ENCODE measurements at regions not wholly inside any gene's neighbourhood (a gene's known extent, or its start where the extent isn't known, plus 50 kb on each side); places are given as distances from the start of the nearest gene placed in this dataset.

DNA sequence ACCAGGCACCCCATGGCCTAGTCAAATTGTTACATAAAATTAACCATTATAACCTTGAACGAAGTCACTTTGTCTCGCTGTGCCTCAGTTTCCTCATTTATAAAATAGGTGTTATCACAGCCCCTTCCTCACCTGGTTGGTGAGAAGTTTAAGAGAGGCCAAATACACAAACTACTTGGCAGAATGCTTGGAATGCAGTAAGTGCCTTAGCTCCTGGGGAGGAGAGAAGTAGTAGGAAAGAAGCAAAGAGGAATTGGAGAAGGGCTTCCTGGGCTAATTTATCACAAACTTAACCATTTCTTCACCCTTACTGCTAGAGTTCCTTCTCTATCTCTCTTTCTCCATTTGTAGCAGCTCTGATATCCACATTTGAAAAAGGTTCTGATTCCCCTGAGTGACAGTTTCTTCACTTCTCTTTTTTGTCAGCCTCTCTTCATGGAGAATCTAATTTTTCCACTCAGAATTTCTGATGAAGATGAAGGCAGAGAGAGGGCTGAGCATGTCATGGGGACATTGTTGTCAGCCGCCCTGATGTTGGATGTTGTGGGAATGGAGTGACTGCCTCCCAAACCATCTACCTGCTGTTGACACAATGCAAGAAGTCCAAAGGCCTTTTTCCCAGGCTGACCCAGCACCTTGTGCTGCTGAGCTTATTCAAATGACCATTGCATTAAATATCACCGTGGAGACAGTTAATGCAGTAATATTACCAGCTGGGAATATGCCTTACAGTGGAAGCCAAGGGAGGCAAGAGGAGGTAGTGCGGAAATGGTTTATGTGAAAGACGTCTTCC is 60.4 kb downstream of the BOD1L2 start:
- TF ChIP-seq CTCF (IDR thresholded peaks at IDR 0.05; ENCODE audit: poor library complexity) = no peak
- TF ChIP-seq EZH2 (IDR thresholded peaks at IDR 0.05; ENCODE audit: borderline replicate concordance) = no peak

Data from hepatocyte (in vitro differentiated cells).